ENCODE measurements at regions not wholly inside any gene's neighbourhood (a gene's known extent, or its start where the extent isn't known, plus 50 kb on each side); places are given as distances from the start of the nearest gene placed in this dataset.
A peak's percentile ranks its signal among the peaks of the same experiment; 100 is the strongest.

DNA sequence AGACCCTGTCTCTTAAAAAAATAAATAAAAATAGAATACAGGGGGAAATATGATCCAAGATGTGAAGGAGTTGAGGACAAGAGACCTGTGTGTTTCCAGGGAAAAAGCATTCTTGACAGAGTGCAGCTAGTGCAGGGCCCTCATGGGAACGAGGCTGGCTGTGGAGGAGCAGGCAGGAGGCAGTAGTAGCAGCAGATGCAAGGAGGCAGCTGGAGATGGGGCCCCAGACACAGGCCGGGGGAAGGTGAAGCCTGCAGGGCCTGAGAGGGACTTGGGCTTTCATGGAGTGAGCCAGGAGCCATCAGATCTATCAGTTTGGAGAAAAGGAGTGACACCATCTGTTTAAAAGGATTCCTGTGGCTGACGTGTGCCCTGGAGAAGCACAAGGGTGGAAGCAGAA, 71.4 kb upstream of the ZNF438 start:
- DNase-seq, result no peak
- H3K27ac ChIP-seq, result no peak overlapping the region
- ATAC-seq (ENCODE audit: low FRiP score in 2 of 2), result no peak
- no peaks in the 10 kb centered on the region for H3K27me3 ChIP-seq
- TF ChIP-seq CTCF (IDR thresholded peaks at IDR 0.05) (no peak), POLR2A (IDR thresholded peaks at IDR 0.05) (no peak), EP300 (IDR thresholded peaks at IDR 0.05) (no peak), POLR2AphosphoS5 (IDR thresholded peaks at IDR 0.05) (no peak)
- 74 to 83% methylated on average over 3 of the region's 3 CpGs for WGBS, 2 donors
- no peaks in the 10 kb centered on the region for H3K36me3 ChIP-seq
- no peak overlapping the region for H3K4me3 ChIP-seq
- no peaks in the 10 kb centered on the region for H3K9me3 ChIP-seq
- peaks cover 3 to 19% (median 5%) of the 10 kb centered on the region in 4 donors for H3K4me1 ChIP-seq

GRCh38 chr10:31112961-31113360, 81.3 kb upstream of the ZNF438 start:
- DNase-seq (no peak), ATAC-seq (ENCODE audit: low FRiP score in 2 of 2) (peak in 1 of 2 donors; percentile 31)
- 68 to 74% methylated on average over 3 of the region's 3 CpGs for WGBS, 2 donors
- Histone ChIP-seq H3K36me3 (no peaks in the 10 kb centered on the region), H3K4me3 (no peak overlapping the region), H3K9me3 (no peaks in the 10 kb centered on the region), H3K27me3 (no peaks in the 10 kb centered on the region), H3K4me1 (no peaks in the 10 kb centered on the region), H3K27ac (no peak overlapping the region)
- TF ChIP-seq CTCF (IDR thresholded peaks at IDR 0.05), result no peak
- TF ChIP-seq EP300 (IDR thresholded peaks at IDR 0.05), result no peak
- no peak for TF ChIP-seq POLR2AphosphoS5 (IDR thresholded peaks at IDR 0.05)
- TF ChIP-seq POLR2A (IDR thresholded peaks at IDR 0.05), result no peak

- no peaks in the 10 kb centered on the region for H3K9me3 ChIP-seq
- WGBS, 2 donors, result 78 to 84% methylated on average over 5 of the region's 6 CpGs
- no peaks in the 10 kb centered on the region for H3K27me3 ChIP-seq
- no peak overlapping the region for H3K27ac ChIP-seq
- no peak for DNase-seq
- ATAC-seq (ENCODE audit: low FRiP score in 2 of 2), result no peak
- H3K4me3 ChIP-seq, result no peak overlapping the region
- H3K4me1 ChIP-seq, result peaks cover 0 to 6% (median 2%) of the 10 kb centered on the region in 4 donors
- no peaks in the 10 kb centered on the region for H3K36me3 ChIP-seq
- no peak for TF ChIP-seq POLR2AphosphoS5 (IDR thresholded peaks at IDR 0.05)
Observed at GRCh38 chr10:31116226-31116625, 84.6 kb upstream of the ZNF438 start.

DNA sequence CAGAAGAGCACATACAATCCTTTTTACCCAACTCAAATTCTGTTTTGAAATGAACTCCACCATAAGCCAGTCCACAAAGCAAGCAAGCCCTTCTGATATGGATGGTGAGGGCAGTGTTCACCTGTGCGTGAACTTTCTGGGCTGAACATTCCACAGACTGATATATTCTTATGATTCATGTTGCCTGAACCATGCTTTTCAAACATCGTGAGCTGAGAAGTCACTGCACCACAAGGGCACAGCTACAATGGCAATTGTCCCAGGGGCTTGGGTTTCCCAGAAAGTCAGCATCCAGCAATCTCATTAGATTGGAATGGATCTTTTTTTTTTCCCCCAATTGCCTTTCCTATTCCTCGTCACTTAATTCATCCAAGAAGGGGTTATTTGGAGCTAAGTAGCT, 86.9 kb upstream of the ZNF438 start:
- DNase-seq (no peak), ATAC-seq (ENCODE audit: low FRiP score in 2 of 2) (no peak)
- WGBS, 2 donors, result 55 to 83% methylated on average over 3 of the region's 3 CpGs
- no peaks in the 10 kb centered on the region for H3K36me3 ChIP-seq
- H3K4me3 ChIP-seq, result no peak overlapping the region
- peaks cover 0 to 6% (median 2%) of the 10 kb centered on the region in 4 donors for H3K4me1 ChIP-seq
- H3K27me3 ChIP-seq, result no peaks in the 10 kb centered on the region
- no peaks in the 10 kb centered on the region for H3K9me3 ChIP-seq
- no peak for TF ChIP-seq CTCF (IDR thresholded peaks at IDR 0.05)
- no peak for TF ChIP-seq POLR2A (IDR thresholded peaks at IDR 0.05)
- no peak for TF ChIP-seq EP300 (IDR thresholded peaks at IDR 0.05)
- no peak for TF ChIP-seq POLR2AphosphoS5 (IDR thresholded peaks at IDR 0.05)
- no peak overlapping the region for H3K27ac ChIP-seq

DNA sequence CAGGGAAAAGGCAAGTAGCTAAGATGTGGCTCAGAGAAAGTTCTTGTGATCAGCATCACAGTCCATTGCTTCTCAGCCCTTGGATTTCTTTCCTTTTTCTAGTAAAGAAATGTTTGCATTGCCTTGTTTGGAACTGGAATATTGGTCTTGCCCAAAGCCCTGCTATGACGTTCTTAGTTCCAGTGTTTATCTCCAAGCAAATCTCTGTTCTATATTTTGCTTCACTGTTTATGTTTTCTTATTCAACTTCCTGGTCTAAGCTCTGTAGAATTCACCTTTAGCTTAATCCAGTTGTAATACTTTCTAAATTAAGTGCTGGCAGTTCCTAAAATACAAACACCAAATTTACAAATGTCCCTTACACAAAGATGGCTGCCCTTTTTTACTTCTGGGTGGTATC, 88.7 kb upstream of the ZNF438 start:
- Histone ChIP-seq H3K4me1 (peaks cover 0 to 6% (median 2%) of the 10 kb centered on the region in 4 donors), H3K27me3 (no peaks in the 10 kb centered on the region), H3K36me3 (no peaks in the 10 kb centered on the region), H3K4me3 (no peak overlapping the region), H3K27ac (no peak overlapping the region), H3K9me3 (no peaks in the 10 kb centered on the region)
- ATAC-seq (ENCODE audit: low FRiP score in 2 of 2), result no peak
- no peak for TF ChIP-seq EP300 (IDR thresholded peaks at IDR 0.05)
- TF ChIP-seq POLR2AphosphoS5 (IDR thresholded peaks at IDR 0.05), result no peak
- TF ChIP-seq CTCF (IDR thresholded peaks at IDR 0.05), result no peak
- TF ChIP-seq POLR2A (IDR thresholded peaks at IDR 0.05), result no peak
- DNase-seq, result no peak
- 43 to 63% methylated on average over 1 of the region's 1 CpG for WGBS, 2 donors
